GM23338 (cell line): ENCODE measurements at regions not wholly inside any gene's neighbourhood (a gene's known extent, or its start where the extent isn't known, plus 50 kb on each side); places are given as distances from the start of the nearest gene placed in this dataset.

ENCODE experiments used
- ATAC-seq: fragments of 200-7000 bp; cut with Tn5 transposase; 3 replicates; pipeline ENCODE4 v1.9.1; 2020
- DNase-seq: peaks from one replicate; pipeline ENCODE4 v3.0.0-alpha.2; 2015; ENCODE audit warnings: low spot score
- H2AFZ ChIP-seq: fragments of 200-600 bp; sonication (generic); 2 replicates; pipeline ENCODE4 v1.8.0; 2016; ENCODE audit warnings: antibody characterized with exemption, mild to moderate bottlenecking, moderate library complexity
- H3F3A ChIP-seq: fragments of 200-600 bp; sonication (generic); replicated peaks from 2 replicates; pipeline ENCODE4 v1.8.0; 2017; ENCODE audit warnings: antibody characterized with exemption, mixed run types, low read depth
- H3K27ac ChIP-seq: fragments of 200-600 bp; sonication (generic); 2 replicates; pipeline ENCODE4 v1.6.1; 2016; ENCODE audit warnings: low read depth
- H3K27me3 ChIP-seq: fragments of 200-600 bp; sonication (generic); 2 replicates; pipeline ENCODE4 v1.8.0; 2016; ENCODE audit warnings: mild to moderate bottlenecking, mixed run types, moderate library complexity; ENCODE audit not compliant: insufficient read depth
- H3K36me3 ChIP-seq: fragments of 200-600 bp; sonication (generic); 2 replicates; pipeline ENCODE4 v1.8.0; 2016; ENCODE audit warnings: mild to moderate bottlenecking; ENCODE audit not compliant: insufficient read depth
- H3K4me1 ChIP-seq: fragments of 200-600 bp; sonication (generic); 2 replicates; pipeline ENCODE4 v1.8.0; 2016; ENCODE audit warnings: mild to moderate bottlenecking, moderate library complexity; ENCODE audit not compliant: insufficient read depth
- H3K4me2 ChIP-seq: fragments of 200-600 bp; sonication (generic); 2 replicates; pipeline ENCODE4 v1.7.1; 2017; ENCODE audit warnings: mixed run types
- H3K4me3 ChIP-seq: fragments of 200-600 bp; sonication (generic); 2 replicates; pipeline ENCODE4 v1.6.1; 2016; ENCODE audit warnings: mixed run types
- H3K79me2 ChIP-seq: fragments of 200-600 bp; sonication (generic); replicated peaks from 2 replicates; pipeline ENCODE4 v1.8.0; 2017; ENCODE audit warnings: mild to moderate bottlenecking; ENCODE audit not compliant: insufficient read depth
- H3K9me2 ChIP-seq: fragments of 200-600 bp; sonication (generic); 2 replicates; pipeline ENCODE4 v1.8.0; 2017; ENCODE audit not compliant: insufficient read depth
- H4K20me1 ChIP-seq: fragments of 200-600 bp; sonication (generic); replicated peaks from 2 replicates; pipeline ENCODE4 v1.8.0; 2017; ENCODE audit warnings: mild to moderate bottlenecking; ENCODE audit not compliant: insufficient read depth
- H3K27ac Mint-ChIP-seq: 2 replicates; pipeline ENCODE4 v1.8.0; 2020; ENCODE audit warnings: inconsistent platforms, mild to moderate bottlenecking, moderate library complexity, mixed read lengths
- H3K27me3 Mint-ChIP-seq: 3 replicates; pipeline ENCODE4 v1.8.0; 2022; ENCODE audit warnings: low read depth, mild to moderate bottlenecking, moderate library complexity, mixed read lengths, inconsistent platforms; ENCODE audit not compliant: insufficient read depth, poor library complexity
- H3K36me3 Mint-ChIP-seq: 3 replicates; pipeline ENCODE4 v1.8.0; 2021; ENCODE audit warnings: low read depth, mild to moderate bottlenecking, inconsistent platforms, moderate library complexity, mixed read lengths
- H3K4me1 Mint-ChIP-seq: 3 replicates; pipeline ENCODE4 v1.8.0; 2020; ENCODE audit warnings: mild to moderate bottlenecking, inconsistent platforms, mixed read lengths
- H3K4me3 Mint-ChIP-seq: 3 replicates; pipeline ENCODE4 v1.8.0; 2021; ENCODE audit warnings: moderate library complexity, mild to moderate bottlenecking, inconsistent platforms, mixed read lengths
- H3K9me3 Mint-ChIP-seq: 3 replicates; pipeline ENCODE4 v1.8.0; 2020; ENCODE audit warnings: moderate library complexity, mild to moderate bottlenecking, inconsistent platforms, mixed read lengths
- CREB1 ChIP-seq: fragments of 250-450 bp; sonication (Bioruptor Pico); IDR thresholded peaks from 2 replicates; pipeline ENCODE4 v1.5.0; 2020; ENCODE audit warnings: low read depth, mild to moderate bottlenecking, moderate library complexity
- JUNB ChIP-seq: IDR thresholded peaks from one replicate; pipeline ENCODE4 v1.6.1; 2016; ENCODE audit warnings: antibody characterized with exemption; ENCODE audit not compliant: unreplicated experiment
- NANOG ChIP-seq: IDR thresholded peaks from 2 replicates; pipeline ENCODE4 v1.6.1; 2016; ENCODE audit warnings: antibody characterized with exemption, borderline replicate concordance
- ZNF114 ChIP-seq: fragments of 250-450 bp; sonication (Bioruptor Pico); IDR thresholded peaks from 2 replicates; pipeline ENCODE4 v1.5.0; 2020; ENCODE audit warnings: mild to moderate bottlenecking, moderate library complexity
- ZNF331 ChIP-seq: fragments of 250-450 bp; sonication (Bioruptor Pico); IDR thresholded peaks from 2 replicates; pipeline ENCODE4 v1.5.0; 2020; ENCODE audit warnings: low read depth, mild to moderate bottlenecking, moderate library complexity
- TF ChIP-seq, protein P1 (sequence below), 2 experiments: fragments of 200-600 bp in 1 of 2; sonication (generic) in 1 of 2; conservative IDR thresholded peaks; 2 replicates each; pipeline versions ENCODE4 v1.5.1 to v1.6.1; 2016 to 2017; ENCODE audit warnings: antibody characterized with exemption in 2 of 2, low read depth in 2 of 2, mild to moderate bottlenecking in 2 of 2, moderate library complexity in 1 of 2
- TF ChIP-seq, protein P2 (sequence below): IDR thresholded peaks from one replicate; pipeline ENCODE4 v1.6.1; 2018; ENCODE audit warnings: antibody characterized with exemption; ENCODE audit not compliant: unreplicated experiment

DNA sequence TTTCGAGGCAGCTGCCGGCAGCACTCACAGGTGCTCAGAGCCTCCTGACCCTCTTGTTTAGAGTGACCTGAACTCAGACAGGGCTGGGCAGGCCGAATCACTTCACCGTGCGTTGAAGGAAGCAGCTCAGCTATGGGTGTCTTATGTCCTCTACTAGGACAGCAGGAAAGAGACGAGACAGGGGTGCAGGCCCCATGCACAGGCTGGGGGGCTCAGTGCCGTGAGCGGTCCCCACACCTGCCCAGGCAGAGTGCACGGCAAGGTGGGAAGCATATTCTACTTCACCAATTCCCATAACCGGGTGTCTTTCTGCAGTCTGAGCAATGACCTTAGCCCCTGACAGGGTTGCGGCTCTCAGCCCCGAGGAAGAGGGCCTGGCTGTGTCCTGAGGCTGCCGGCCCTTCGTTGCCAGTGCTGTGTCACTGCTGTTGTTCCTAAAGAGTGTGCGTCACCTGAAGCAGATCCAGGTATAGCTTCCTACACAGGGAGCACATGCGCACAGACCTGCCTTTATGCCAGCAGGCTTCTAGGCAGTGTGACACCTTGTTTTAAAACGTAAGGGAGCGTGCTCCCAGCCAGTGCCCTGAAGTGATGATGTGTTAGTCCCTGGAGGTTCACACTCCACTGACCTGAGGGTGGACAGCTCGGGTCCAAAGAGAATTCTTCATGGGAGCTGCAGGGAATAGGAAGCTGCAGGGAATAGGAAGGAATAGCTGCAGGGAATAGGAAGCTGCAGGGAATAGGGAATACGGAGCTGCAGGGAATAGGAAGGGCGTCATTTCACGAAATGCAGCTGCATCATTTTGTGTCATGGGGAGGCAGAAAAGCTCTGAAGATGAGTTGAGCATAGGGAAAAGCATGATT is 207.9 kb upstream of the SALL3 start:
- Mint-ChIP-seq H3K4me1 (peaks cover 6% of the 10 kb centered on the region; the same call in 1 of the 3 replicates), H3K27ac (no peak overlapping the region), H3K4me3 (no peak overlapping the region), H3K27me3 (peaks cover 10% of the 10 kb centered on the region), H3K36me3 (peaks cover 17% of the 10 kb centered on the region), H3K9me3 (peaks cover 92% of the 10 kb centered on the region)
- ATAC-seq (no peak), DNase-seq (no peak)
- no peak overlapping the region for H2AFZ ChIP-seq
- no peaks in the 10 kb centered on the region for H3K36me3 ChIP-seq
- no peaks in the 10 kb centered on the region for H3K27me3 ChIP-seq
- no peaks in the 10 kb centered on the region for H3K4me1 ChIP-seq
- no peaks in the 10 kb centered on the region for H4K20me1 ChIP-seq
- TF ChIP-seq, protein P1, sequence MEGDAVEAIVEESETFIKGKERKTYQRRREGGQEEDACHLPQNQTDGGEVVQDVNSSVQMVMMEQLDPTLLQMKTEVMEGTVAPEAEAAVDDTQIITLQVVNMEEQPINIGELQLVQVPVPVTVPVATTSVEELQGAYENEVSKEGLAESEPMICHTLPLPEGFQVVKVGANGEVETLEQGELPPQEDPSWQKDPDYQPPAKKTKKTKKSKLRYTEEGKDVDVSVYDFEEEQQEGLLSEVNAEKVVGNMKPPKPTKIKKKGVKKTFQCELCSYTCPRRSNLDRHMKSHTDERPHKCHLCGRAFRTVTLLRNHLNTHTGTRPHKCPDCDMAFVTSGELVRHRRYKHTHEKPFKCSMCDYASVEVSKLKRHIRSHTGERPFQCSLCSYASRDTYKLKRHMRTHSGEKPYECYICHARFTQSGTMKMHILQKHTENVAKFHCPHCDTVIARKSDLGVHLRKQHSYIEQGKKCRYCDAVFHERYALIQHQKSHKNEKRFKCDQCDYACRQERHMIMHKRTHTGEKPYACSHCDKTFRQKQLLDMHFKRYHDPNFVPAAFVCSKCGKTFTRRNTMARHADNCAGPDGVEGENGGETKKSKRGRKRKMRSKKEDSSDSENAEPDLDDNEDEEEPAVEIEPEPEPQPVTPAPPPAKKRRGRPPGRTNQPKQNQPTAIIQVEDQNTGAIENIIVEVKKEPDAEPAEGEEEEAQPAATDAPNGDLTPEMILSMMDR (conservative IDR thresholded peaks at IDR 0.05; ENCODE audit: low read depth in 2 of 2), result no peak
- TF ChIP-seq ZNF114 (CRISPR knock-in tag) (no peak), ZNF331 (CRISPR knock-in tag) (no peak), JUNB (no peak), CREB1 (CRISPR knock-in tag) (no peak), NANOG (no peak)
- TF ChIP-seq, protein P2, sequence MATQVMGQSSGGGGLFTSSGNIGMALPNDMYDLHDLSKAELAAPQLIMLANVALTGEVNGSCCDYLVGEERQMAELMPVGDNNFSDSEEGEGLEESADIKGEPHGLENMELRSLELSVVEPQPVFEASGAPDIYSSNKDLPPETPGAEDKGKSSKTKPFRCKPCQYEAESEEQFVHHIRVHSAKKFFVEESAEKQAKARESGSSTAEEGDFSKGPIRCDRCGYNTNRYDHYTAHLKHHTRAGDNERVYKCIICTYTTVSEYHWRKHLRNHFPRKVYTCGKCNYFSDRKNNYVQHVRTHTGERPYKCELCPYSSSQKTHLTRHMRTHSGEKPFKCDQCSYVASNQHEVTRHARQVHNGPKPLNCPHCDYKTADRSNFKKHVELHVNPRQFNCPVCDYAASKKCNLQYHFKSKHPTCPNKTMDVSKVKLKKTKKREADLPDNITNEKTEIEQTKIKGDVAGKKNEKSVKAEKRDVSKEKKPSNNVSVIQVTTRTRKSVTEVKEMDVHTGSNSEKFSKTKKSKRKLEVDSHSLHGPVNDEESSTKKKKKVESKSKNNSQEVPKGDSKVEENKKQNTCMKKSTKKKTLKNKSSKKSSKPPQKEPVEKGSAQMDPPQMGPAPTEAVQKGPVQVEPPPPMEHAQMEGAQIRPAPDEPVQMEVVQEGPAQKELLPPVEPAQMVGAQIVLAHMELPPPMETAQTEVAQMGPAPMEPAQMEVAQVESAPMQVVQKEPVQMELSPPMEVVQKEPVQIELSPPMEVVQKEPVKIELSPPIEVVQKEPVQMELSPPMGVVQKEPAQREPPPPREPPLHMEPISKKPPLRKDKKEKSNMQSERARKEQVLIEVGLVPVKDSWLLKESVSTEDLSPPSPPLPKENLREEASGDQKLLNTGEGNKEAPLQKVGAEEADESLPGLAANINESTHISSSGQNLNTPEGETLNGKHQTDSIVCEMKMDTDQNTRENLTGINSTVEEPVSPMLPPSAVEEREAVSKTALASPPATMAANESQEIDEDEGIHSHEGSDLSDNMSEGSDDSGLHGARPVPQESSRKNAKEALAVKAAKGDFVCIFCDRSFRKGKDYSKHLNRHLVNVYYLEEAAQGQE, result no peak
- no peak overlapping the region for H3K27ac ChIP-seq
- no peaks in the 10 kb centered on the region for H3K79me2 ChIP-seq
- H3K4me3 ChIP-seq, result no peak overlapping the region
- no peak overlapping the region for H3K4me2 ChIP-seq
- no peaks in the 10 kb centered on the region for H3F3A ChIP-seq
- H3K9me2 ChIP-seq, result no peaks in the 10 kb centered on the region
